ENCODE measurements at regions not wholly inside any gene's neighbourhood (a gene's known extent, or its start where the extent isn't known, plus 50 kb on each side); places are given as distances from the start of the nearest gene placed in this dataset.

DNA sequence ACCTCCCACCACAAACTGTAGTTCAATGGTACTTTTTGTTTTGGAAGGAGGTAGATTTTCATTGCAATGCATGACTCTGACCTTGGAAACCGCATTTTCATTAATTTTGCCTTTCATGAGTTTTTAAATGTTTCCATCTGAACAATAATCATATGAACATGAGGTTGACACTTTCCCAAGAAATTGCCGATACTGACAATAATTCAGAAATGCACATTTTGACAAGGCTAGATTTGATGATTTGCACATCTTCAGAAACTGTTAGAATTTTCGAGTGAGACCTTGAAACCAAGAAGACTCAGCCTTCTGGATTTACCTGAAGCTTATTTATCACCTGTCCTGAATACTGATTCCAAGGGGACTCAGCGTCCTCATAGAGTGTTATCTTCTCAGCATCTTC lies 93.8 kb upstream of the NTRK2 start:
- Histone ChIP-seq H3K4me3 (ENCODE audit: low read length) (no peak overlapping the region), H3K4me1 (ENCODE audit: control insufficient read depth, insufficient read depth, low read length) (no peaks in the 10 kb centered on the region), H3K27me3 (ENCODE audit: control insufficient read depth, insufficient read depth, low read length) (no peaks in the 10 kb centered on the region), H3K9me3 (ENCODE audit: control insufficient read depth, insufficient read depth, low read length) (no peaks in the 10 kb centered on the region), H3K36me3 (ENCODE audit: control insufficient read depth, insufficient read depth, low read length) (no peaks in the 10 kb centered on the region), H3K27ac (ENCODE audit: low read length) (no peak overlapping the region)
- Mint-ChIP-seq H3K4me1 (no peaks in the 10 kb centered on the region), H3K4me3 (no peak overlapping the region), H3K27ac (no peak overlapping the region), H3K36me3 (no peaks in the 10 kb centered on the region), H3K27me3 (ENCODE audit: low read depth in 2 of 2) (peaks cover 21 to 32% of the 10 kb centered on the region in 2 donors), H3K9me3 (peaks cover 0 to 2% of the 10 kb centered on the region in 2 donors)
- WGBS (ENCODE audit: insufficient coverage) = 84% methylated on average over 4 of the region's 4 CpGs
- TF ChIP-seq, protein P1, sequence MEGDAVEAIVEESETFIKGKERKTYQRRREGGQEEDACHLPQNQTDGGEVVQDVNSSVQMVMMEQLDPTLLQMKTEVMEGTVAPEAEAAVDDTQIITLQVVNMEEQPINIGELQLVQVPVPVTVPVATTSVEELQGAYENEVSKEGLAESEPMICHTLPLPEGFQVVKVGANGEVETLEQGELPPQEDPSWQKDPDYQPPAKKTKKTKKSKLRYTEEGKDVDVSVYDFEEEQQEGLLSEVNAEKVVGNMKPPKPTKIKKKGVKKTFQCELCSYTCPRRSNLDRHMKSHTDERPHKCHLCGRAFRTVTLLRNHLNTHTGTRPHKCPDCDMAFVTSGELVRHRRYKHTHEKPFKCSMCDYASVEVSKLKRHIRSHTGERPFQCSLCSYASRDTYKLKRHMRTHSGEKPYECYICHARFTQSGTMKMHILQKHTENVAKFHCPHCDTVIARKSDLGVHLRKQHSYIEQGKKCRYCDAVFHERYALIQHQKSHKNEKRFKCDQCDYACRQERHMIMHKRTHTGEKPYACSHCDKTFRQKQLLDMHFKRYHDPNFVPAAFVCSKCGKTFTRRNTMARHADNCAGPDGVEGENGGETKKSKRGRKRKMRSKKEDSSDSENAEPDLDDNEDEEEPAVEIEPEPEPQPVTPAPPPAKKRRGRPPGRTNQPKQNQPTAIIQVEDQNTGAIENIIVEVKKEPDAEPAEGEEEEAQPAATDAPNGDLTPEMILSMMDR (IDR thresholded peaks at IDR 0.05) = no peak
- intact Hi-C loops (cut with micrococcal nuclease) = no loop called here
- ATAC-seq (no peak), DNase-seq (no peak)

DNA sequence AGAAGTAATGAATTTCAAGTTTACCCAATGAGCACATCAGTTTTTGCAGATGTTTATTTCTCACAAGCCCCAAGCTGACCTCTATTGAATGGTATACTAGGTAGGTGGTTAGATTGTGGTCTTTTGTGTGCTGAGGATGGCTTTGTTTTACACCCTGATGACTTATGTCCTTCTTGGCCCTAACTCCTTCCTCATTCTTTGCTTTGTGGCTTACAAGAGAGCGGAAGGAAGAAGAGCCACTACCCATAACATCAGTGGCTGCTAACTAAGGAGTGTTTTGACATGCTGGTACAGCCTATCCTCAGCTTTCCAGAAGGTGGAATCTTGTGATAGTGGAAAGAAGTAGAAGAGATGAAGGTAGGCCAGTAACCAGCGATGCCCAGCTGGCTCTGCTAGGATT lies 85.7 kb upstream of the NTRK2 start:
- Histone ChIP-seq H3K4me1 (ENCODE audit: control insufficient read depth, insufficient read depth, low read length) (no peaks in the 10 kb centered on the region), H3K36me3 (ENCODE audit: control insufficient read depth, insufficient read depth, low read length) (no peaks in the 10 kb centered on the region), H3K27ac (ENCODE audit: low read length) (no peak overlapping the region), H3K9me3 (ENCODE audit: control insufficient read depth, insufficient read depth, low read length) (no peaks in the 10 kb centered on the region), H3K4me3 (ENCODE audit: low read length) (no peak overlapping the region), H3K27me3 (ENCODE audit: control insufficient read depth, insufficient read depth, low read length) (no peaks in the 10 kb centered on the region)
- intact Hi-C loops (cut with micrococcal nuclease) = no loop called here
- peak in 1 of 3 donors; percentile 32 for ATAC-seq
- Mint-ChIP-seq H3K27ac (no peak overlapping the region), H3K9me3 (peaks cover 0 to 2% of the 10 kb centered on the region in 2 donors), H3K4me1 (peaks cover 0 to 7% of the 10 kb centered on the region in 2 donors), H3K4me3 (no peak overlapping the region), H3K36me3 (no peaks in the 10 kb centered on the region), H3K27me3 (ENCODE audit: low read depth in 2 of 2) (peaks cover 9 to 28% of the 10 kb centered on the region in 2 donors)
- no peak for DNase-seq
- TF ChIP-seq, protein P1 (IDR thresholded peaks at IDR 0.05) = no peak
- WGBS (ENCODE audit: insufficient coverage) = 91% methylated on average over 1 of the region's 2 CpGs

DNA sequence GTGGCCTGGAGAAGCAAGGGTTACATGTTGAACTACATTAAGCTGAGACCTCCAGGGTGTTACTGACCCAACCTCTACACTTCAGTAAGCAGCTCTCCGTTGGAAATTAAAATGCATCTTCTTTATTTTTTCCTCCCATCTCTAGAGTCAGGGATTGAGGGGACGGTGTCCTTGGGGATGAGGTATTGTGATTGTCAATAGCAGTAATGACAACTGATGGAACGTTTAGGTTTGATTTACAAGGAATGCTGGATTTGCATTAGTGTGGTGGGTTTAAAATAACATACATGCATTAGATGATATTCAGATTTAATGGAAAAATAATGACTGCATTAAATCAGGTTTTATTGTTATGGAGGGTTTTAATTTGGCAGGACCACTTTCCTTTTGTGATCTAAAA lies 82.9 kb upstream of the NTRK2 start:
- Histone ChIP-seq H3K4me3 (ENCODE audit: low read length) (no peak overlapping the region), H3K9me3 (ENCODE audit: control insufficient read depth, insufficient read depth, low read length) (no peaks in the 10 kb centered on the region), H3K4me1 (ENCODE audit: control insufficient read depth, insufficient read depth, low read length) (no peaks in the 10 kb centered on the region), H3K36me3 (ENCODE audit: control insufficient read depth, insufficient read depth, low read length) (no peaks in the 10 kb centered on the region), H3K27ac (ENCODE audit: low read length) (no peak overlapping the region), H3K27me3 (ENCODE audit: control insufficient read depth, insufficient read depth, low read length) (no peaks in the 10 kb centered on the region)
- no peaks in the 10 kb centered on the region for H3K36me3 Mint-ChIP-seq
- 76% methylated on average over 2 of the region's 3 CpGs for WGBS (ENCODE audit: insufficient coverage)
- H3K4me1 Mint-ChIP-seq = peaks cover 0 to 7% of the 10 kb centered on the region in 2 donors
- ATAC-seq (no peak), DNase-seq (no peak)
- H3K27me3 Mint-ChIP-seq (ENCODE audit: low read depth in 2 of 2) = peaks cover 14 to 18% of the 10 kb centered on the region in 2 donors
- no peak overlapping the region for H3K27ac Mint-ChIP-seq
- TF ChIP-seq, protein P1 (IDR thresholded peaks at IDR 0.05) = no peak
- no peak overlapping the region for H3K4me3 Mint-ChIP-seq
- intact Hi-C loops (cut with micrococcal nuclease) = no loop called here
- H3K9me3 Mint-ChIP-seq = no peaks in the 10 kb centered on the region

DNA sequence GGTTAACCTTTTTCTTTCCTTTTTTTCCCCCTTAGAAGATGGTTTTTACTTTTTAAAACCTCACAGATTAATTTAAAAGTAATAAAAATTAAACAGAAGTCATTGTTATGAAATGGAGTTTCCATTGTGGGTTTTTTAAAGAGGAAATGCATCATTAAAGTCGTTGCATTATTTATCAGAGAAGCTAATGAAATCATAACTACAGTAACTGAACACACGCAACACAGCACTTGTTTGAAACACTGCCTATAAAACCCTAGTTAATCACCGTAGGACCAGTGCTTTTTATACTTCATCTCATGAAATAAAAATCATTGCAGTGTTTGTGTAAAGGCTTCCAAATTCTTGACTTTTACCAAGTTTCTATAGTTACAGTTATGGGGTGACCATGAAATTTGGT lies 82.4 kb upstream of the NTRK2 start:
- TF ChIP-seq, protein P1 (IDR thresholded peaks at IDR 0.05) = no peak
- Mint-ChIP-seq H3K9me3 (no peaks in the 10 kb centered on the region), H3K27me3 (ENCODE audit: low read depth in 2 of 2) (peaks cover 13 to 17% of the 10 kb centered on the region in 2 donors), H3K27ac (no peak overlapping the region), H3K4me1 (peaks cover 0 to 7% of the 10 kb centered on the region in 2 donors), H3K36me3 (no peaks in the 10 kb centered on the region), H3K4me3 (no peak overlapping the region)
- no peaks in the 10 kb centered on the region for H3K36me3 ChIP-seq (ENCODE audit: control insufficient read depth, insufficient read depth, low read length)
- no peaks in the 10 kb centered on the region for H3K9me3 ChIP-seq (ENCODE audit: control insufficient read depth, insufficient read depth, low read length)
- 86% methylated on average over 1 of the region's 3 CpGs for WGBS (ENCODE audit: insufficient coverage)
- no peak for DNase-seq
- intact Hi-C loops (cut with micrococcal nuclease) = no loop called here
- no peaks in the 10 kb centered on the region for H3K27me3 ChIP-seq (ENCODE audit: control insufficient read depth, insufficient read depth, low read length)
- no peak for ATAC-seq
- H3K4me3 ChIP-seq (ENCODE audit: low read length) = no peak overlapping the region
- H3K27ac ChIP-seq (ENCODE audit: low read length) = no peak overlapping the region
- H3K4me1 ChIP-seq (ENCODE audit: control insufficient read depth, insufficient read depth, low read length) = no peaks in the 10 kb centered on the region

All from natural killer cell (primary cell).